ENCODE measurements at regions not wholly inside any gene's neighbourhood (a gene's known extent, or its start where the extent isn't known, plus 50 kb on each side); places are given as distances from the start of the nearest gene placed in this dataset.

DNA sequence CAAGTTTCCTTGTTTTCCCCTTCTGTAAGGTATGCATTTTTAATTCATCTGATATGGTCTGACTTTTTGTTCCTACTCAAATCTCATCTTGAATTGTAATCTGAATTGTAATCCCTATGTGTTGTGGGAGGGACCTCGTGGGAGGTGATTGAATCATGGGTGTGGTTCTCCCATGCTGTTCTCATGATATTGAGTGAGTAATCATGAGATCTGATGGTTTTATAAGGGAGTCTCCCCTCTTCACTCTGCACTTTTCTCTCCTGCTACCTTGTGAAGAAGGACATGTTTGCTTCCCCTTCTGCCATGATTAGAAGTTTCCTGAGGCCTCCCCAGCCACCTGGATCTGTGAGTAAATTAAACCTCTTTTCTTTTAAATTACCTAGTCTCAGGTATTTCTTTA, 476.1 kb downstream of the LPIN1 start:
- Histone ChIP-seq H3K27ac (no peak overlapping the region), H3K36me3 (no peaks in the 10 kb centered on the region), H3K27me3 (no peaks in the 10 kb centered on the region), H3K4me1 (peaks cover 0 to 2% (median 0%) of the 10 kb centered on the region in 12 donors), H3K9me3 (peaks cover 0 to 30% (median 11%) of the 10 kb centered on the region in 12 donors), H3K4me3 (no peak overlapping the region)
- 72 to 89% (median 82%) methylated on average over 1 of the region's 1 CpG for whole genome bisulfite sequencing, 4 donors
- intact Hi-C loops (cut with DNase I): no loop called here
- TF ChIP-seq, protein P1, sequence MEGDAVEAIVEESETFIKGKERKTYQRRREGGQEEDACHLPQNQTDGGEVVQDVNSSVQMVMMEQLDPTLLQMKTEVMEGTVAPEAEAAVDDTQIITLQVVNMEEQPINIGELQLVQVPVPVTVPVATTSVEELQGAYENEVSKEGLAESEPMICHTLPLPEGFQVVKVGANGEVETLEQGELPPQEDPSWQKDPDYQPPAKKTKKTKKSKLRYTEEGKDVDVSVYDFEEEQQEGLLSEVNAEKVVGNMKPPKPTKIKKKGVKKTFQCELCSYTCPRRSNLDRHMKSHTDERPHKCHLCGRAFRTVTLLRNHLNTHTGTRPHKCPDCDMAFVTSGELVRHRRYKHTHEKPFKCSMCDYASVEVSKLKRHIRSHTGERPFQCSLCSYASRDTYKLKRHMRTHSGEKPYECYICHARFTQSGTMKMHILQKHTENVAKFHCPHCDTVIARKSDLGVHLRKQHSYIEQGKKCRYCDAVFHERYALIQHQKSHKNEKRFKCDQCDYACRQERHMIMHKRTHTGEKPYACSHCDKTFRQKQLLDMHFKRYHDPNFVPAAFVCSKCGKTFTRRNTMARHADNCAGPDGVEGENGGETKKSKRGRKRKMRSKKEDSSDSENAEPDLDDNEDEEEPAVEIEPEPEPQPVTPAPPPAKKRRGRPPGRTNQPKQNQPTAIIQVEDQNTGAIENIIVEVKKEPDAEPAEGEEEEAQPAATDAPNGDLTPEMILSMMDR (IDR thresholded peaks at IDR 0.05): no peak
- no peak for TF ChIP-seq POLR2A (IDR thresholded peaks at IDR 0.05)
- DNase-seq: no peak
- no peak for ATAC-seq

- no peaks in the 10 kb centered on the region for H3K4me1 ChIP-seq
- 66 to 100% (median 88%) methylated on average over 4 to 6 of the region's 6 CpGs for WGBS, 4 donors
- H3K4me3 ChIP-seq: no peak overlapping the region
- intact Hi-C loops (cut with DNase I): no loop called here
- peaks cover 0 to 30% (median 11%) of the 10 kb centered on the region in 12 donors for H3K9me3 ChIP-seq
- H3K27me3 ChIP-seq: no peaks in the 10 kb centered on the region
- DNase-seq: no peak
- TF ChIP-seq POLR2A (IDR thresholded peaks at IDR 0.05): no peak
- TF ChIP-seq, protein P1 (IDR thresholded peaks at IDR 0.05): no peak
- no peak for ATAC-seq
- H3K36me3 ChIP-seq: no peaks in the 10 kb centered on the region
- no peak overlapping the region for H3K27ac ChIP-seq
Observed at GRCh38 chr2:12223732-12224131, 477.3 kb downstream of the LPIN1 start.

GRCh38 chr2:12226653-12227052, 480.2 kb downstream of the LPIN1 start:
- DNase-seq (no peak), ATAC-seq (peak in 3 of 4 donors; percentile 27 to 93 (median 89))
- Histone ChIP-seq H3K4me1 (no peaks in the 10 kb centered on the region), H3K36me3 (no peaks in the 10 kb centered on the region), H3K9me3 (peaks cover 0 to 30% (median 11%) of the 10 kb centered on the region in 12 donors), H3K27me3 (no peaks in the 10 kb centered on the region), H3K4me3 (no peak overlapping the region), H3K27ac (no peak overlapping the region)
- TF ChIP-seq POLR2A (IDR thresholded peaks at IDR 0.05): no peak
- TF ChIP-seq, protein P1 (IDR thresholded peaks at IDR 0.05): no peak
- intact Hi-C loops (cut with DNase I): no loop called here

- no peak overlapping the region for H3K4me3 ChIP-seq
- no peak for TF ChIP-seq POLR2A (IDR thresholded peaks at IDR 0.05)
- TF ChIP-seq, protein P1 (IDR thresholded peaks at IDR 0.05): no peak
- DNase-seq (no peak), ATAC-seq (no peak)
- no peaks in the 10 kb centered on the region for H3K27me3 ChIP-seq
- no peaks in the 10 kb centered on the region for H3K4me1 ChIP-seq
- H3K9me3 ChIP-seq: peaks cover 0 to 24% (median 11%) of the 10 kb centered on the region in 12 donors
- 82 to 98% (median 91%) methylated on average over 4 of the region's 4 CpGs for WGBS, 4 donors
- intact Hi-C loops (cut with DNase I): no loop called here
- H3K27ac ChIP-seq: no peak overlapping the region
- no peaks in the 10 kb centered on the region for H3K36me3 ChIP-seq
Observed at GRCh38 chr2:12227941-12228608, 481.6 kb downstream of the LPIN1 start.
